ENCODE measurements at regions not wholly inside any gene's neighbourhood (a gene's known extent, or its start where the extent isn't known, plus 50 kb on each side); places are given as distances from the start of the nearest gene placed in this dataset.

- DNase-seq: no peak
Measured at GRCh38 chr10:132115732-132116131, 50.0 kb downstream of the JAKMIP3 start.

DNA sequence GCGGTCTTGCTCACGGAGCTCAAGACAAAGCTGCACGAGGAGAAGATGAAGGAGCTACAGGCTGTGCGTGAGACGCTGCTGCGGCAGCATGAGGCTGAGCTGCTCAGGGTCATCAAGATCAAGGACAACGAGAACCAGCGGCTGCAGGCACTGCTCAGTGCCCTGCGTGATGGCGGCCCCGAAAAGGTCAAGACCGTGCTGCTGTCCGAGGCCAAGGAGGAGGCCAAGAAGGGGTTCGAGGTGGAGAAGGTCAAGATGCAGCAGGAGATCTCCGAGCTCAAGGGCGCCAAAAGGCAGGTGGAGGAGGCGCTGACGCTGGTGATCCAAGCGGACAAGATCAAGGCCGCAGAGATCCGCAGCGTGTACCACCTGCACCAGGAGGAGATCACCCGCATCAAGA is 51.4 kb downstream of the JAKMIP3 start:
- DNase-seq: no peak

DNA sequence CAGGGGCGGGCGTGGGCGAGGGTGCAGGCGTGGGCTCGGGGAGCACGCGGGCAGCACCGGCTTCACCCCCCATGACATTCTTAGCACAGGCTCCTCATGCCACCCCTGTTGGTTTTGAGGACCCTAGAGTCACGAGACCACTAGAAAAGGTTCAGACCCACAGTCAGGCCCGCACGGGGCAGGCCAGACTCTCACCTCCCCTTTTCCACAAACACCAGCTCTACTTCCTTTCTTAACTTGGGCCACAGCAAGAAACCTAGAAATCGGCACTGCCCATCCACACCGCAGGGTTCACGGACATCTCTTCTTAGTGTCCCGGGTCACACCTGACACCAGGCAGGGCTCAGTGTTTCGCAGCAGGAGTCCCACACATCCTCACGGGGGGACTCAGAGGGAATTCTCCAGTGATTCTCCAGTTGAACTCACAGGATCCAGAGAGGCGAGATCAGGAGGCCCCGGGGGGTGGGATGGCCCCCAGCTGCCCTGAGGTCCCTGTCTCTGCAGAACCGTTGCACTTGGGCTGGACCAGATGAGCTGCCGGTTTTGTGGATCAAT is 52.0 kb downstream of the JAKMIP3 start:
- no peak for DNase-seq

- DNase-seq: no peak
Measured at GRCh38 chr10:132118366-132118765, 52.6 kb downstream of the JAKMIP3 start.

GRCh38 chr10:132120200-132120599 is 54.5 kb downstream of the JAKMIP3 start:
- DNase-seq: no peak

DNA sequence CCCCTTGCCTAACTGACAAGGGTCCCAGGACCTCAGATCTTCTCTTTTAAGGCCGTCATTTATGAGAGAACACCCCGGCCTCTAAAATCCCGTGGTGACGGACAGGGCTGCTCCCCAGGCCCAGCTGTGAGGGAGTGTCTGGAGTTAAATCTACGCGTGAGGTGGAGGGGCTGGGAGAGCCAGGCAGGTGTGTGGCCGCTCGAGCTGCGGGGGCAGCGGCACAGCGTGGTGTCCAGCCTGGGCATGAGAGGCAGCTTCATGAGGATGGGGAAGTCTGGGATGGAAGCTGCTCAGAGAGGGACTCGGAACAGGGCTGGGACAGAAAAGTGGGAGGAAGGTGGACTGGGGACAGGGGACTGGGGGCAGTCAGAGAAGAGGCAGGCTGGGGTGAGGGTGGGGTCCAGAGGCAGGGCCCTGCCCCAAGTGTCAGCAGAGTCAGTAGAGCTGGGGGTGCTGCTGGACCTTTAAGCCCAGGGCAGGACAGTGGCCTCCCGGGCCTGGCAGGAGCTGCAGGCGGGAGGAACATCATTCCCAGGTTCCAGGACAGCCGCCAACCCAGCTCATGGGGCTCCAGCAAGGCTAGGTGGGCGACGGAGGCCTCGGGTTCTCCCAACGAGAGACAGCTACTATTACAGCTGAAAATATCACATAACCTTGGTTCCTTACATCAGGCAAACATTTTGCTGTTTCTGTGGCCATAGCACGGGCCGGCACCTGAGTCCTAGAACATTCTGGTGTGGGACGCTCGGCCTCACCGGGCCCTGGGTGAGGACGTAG is 55.2 kb downstream of the JAKMIP3 start:
- no peak for DNase-seq

DNA sequence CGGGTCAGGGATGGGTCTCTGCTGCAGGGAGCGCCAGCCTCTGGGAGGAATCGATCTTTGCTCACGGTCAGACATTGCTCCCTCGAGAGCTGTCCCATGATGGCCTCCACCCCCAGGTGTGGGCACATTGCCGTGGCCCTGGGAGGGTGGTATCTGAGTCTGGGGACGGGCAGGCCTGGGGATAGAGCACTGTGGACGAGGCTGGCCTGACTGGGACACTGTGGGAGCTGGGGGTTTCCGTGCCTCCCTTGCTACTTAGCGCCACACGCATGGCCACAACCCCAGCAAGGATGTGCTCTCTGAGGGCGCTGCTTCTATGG is 55.7 kb downstream of the JAKMIP3 start:
- no peak for DNase-seq

- no peak for DNase-seq
Measured at GRCh38 chr10:132122097-132122861, 56.5 kb downstream of the JAKMIP3 start.

- no peak for DNase-seq
Measured at GRCh38 chr10:132122939-132123445, 57.2 kb downstream of the JAKMIP3 start.

DNA sequence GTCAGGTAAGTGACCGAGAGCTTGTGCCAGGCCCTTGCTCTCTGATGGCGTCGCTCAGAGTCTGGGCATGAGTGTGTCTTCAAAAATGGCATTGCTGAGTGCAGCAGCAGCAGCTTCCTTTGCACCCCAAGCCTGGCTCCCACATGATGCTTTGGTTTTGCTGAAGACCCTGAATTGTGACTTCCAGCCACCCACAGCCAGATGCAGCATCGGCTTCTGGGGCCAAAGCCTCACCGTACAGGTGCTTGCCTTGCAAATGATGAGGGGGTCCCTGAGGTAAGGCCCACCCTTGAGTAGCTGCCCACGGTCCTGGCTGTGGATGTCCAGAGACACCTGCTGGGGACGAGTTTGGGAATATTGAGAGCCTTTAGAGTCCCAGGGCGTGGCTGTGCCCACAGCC is 57.9 kb downstream of the JAKMIP3 start:
- DNase-seq: no peak

- no peak for DNase-seq
Measured at GRCh38 chr10:132124201-132124920, 58.6 kb downstream of the JAKMIP3 start.

DNA sequence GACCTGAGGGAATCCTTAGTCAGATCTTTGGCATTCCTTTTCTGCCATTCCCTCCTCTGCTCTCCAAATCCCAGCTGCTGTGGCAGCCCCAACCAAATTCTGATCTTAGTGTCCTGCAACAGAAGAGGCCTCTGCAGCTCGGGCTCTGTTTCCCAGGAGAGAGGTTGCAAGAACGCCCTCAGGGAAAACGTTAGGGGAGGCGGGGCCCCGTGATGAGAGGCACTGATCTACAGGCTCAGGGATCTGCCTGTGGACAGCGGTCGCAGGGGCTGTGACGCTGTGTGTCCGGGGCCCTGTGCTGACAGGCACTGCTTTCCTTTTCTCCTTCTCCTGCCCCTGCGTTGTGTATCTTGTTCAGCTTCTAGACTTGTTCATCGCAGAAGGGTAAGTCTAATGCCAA is 57.3 kb upstream of the DPYSL4 start:
- DNase-seq: no peak

DNA sequence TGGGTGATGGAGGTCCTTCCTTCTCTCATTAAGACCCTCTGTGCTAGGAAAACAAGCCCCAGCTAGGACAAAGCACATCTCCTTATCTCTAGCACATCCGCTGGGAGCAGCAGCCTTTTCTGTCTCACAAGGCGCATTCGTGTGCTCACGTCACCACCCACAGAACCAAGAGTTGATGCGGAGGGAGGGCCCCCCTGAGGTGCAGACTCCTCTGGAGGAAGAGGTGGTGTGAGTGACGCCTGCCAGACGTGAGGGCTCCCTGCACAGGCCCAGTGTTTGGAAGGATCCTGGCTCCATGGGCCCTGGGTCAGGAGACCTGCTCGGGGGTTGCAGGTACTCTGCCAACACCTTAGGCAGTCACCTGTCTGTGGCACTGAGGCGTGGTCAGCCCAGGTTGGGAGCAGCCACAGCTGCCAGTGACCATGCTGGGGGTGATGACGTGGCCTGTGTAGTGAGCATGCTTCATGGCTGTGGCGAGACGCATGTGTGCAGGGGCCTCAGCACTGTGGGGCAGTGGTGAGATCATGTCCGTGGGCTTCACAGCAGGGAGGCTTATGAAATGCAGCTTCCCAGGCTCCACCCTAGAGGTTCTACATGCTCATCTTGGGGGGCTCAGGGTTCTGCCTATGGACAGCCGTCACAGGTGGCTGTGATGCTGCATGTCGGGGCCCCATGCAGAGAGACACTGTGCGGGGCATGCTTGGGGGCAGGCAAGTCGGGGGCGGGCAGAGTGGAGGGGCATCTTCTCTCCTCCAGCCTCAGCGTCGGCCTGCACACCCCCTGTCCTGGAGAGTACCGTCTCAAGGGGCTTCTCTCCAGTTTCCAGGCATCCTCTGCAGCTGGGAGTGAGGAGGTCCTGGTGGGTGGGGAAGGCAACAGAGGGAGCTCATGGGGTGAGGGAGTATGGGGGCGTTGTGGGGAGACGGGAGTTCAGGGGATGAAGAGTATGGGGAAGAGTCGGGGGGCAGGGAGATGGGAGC is 56.2 kb upstream of the DPYSL4 start:
- DNase-seq: no peak

DNA sequence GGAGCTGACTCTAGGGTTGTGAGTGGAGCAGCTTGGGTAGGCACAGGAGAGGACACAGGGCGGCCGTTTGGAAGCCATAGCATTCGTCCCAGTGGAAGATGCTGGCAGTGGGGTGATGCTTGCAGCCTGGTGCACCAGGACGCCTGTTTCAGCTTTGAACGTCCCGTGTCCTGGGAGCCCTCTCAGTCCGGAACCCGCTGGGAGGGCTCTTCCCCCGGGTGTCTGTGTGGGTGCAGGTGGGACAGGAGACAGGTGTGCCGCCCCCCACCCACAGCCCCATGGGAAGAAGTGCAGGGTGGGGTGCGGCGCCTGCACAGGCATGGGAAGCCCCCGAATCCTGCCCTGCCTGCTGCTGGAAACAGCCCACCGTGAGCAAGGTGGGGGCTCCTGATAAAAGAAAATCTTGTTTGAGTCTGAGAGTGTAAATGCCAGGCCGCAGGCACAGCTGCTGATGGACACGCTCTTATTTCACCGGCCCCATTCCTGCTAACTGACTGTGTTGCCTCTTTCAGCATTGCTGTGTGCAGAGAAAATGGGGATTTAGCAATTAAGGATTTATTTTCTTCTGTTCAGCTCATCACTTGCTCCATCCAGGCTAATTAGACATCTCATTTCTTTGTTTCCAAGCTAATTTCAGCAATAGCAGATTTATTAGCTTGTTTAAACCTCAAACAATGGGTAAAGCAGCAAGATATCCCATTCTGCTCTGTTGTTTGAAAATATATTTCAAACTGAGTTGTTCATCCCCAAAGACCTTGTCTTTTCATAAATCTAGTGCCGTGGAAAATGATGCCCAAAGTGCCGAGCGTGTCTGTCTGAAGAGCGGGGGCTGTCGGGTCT is 54.9 kb upstream of the DPYSL4 start:
- no peak for DNase-seq

- no peak for DNase-seq
Measured at GRCh38 chr10:132132421-132132841, 54.3 kb upstream of the DPYSL4 start.

GRCh38 chr10:132133005-132133404 is 53.7 kb upstream of the DPYSL4 start:
- no peak for DNase-seq

DNA sequence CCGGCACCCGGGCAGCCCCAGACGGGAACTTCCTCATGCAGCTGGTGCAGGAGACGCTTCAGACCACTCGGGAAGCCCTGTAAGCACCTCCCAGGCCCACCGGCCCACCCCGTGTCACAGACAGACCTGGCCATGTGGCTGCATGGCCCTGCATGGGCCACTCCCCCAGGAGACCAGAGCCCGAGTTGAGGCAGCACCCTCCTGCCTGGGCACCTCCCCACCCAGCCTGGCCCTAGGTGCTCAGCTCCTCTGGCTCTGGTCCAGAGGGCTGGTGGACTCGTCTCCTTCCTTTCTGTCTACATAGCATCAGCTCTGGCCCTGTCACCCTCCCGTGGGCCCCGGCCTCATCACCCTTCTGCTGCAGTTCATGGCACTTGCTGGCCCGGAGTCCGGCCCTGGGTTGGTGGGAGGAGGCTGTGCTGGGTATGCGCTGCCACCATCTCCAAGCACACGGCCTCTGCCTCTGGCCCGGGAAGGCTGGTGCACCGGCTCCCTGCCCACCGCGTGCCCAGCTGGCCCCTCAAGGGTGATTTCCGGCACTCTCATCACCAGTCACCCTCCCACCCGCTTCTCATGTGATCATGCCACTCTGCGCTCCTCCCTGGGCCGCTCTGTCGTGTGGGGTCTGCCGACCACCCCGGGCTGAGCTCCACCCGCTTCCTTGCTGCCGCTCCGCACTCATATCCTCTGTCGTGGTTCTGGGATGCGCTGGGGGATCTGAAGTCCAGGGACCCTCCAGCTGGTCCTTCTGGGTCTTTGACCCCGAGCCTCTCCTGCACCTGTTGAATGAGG is 53.1 kb upstream of the DPYSL4 start:
- peak; percentile 11 for DNase-seq

DNA sequence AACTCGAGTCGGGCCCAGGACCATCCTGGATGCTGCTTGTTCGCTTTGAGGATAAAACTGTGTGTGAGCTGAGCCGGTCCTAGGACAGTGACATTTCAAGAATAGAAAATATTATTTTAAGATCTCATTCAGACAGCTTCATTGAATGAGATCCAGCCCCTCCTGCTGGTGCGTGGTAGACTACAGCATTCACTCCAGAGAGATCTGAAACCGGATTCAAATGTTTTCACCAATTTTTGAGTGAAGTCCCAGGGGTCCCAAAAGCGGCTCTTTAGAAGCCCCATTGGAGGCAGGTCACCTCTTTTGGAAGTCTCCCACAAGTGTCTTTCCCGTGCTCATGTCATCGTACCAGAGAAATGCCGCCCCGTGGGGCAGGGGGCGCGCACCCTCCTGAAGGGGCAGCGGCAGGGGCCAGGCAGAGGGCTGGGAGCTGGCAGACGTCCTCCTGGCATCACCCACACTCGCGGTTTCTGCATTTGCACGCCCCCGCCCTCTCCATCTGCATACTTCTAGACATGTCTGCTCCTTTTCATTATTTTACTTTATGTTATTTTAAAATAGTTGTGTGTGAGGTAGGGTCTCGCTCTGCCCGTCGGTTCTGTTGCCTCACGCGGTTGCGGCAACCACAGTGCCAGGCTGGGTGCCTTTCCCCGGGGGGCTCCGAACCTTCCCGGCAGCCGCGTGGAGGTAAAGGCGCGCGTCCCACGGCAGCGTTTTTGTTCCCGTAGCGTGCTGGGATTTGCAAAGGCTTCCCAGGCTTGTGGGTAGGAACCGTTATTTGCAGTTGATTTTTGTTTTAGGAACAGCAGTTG is 52.3 kb upstream of the DPYSL4 start:
- no peak for DNase-seq

All from activated CD8-positive, alpha-beta memory T cell treated with anti-CD3 and anti-CD28 coated beads, Interleukin-2, amount 50 U/mL, for 4 hours (primary cell).